ENCODE measurements at regions not wholly inside any gene's neighbourhood (a gene's known extent, or its start where the extent isn't known, plus 50 kb on each side); places are given as distances from the start of the nearest gene placed in this dataset.

DNA sequence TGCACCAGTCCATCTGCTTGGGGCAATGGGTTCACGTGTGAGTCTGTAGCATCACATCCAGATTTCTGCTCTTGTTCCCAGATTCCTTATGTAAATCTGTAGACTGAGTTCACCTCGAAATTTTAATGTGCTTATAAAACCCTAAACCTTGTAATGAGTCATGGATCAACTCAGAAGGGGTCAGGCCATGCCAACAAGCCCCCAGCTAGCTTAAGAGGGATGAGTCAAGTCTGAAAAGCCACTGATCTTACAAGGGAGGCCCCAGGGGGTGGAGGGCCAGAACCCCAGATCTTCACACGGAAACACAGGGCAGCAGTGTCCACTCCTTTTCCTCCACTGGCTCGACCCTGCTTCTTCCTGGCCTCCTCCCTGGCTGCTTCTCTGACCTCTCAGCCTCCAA, 399.1 kb upstream of the CDH5 start:
- DNase-seq (ENCODE audit: low read depth): no peak
- TF ChIP-seq CTCF (conservative IDR thresholded peaks at IDR 0.05; ENCODE audit: low read depth, low read length): no peak
- H3K4me3 ChIP-seq (ENCODE audit: low read depth, low read length): no peak overlapping the region

GRCh38 chr16:65965628-65966027, 400.9 kb upstream of the CDH5 start:
- no peak for DNase-seq (ENCODE audit: low read depth)
- no peak overlapping the region for H3K4me3 ChIP-seq (ENCODE audit: low read depth, low read length)
- TF ChIP-seq CTCF (conservative IDR thresholded peaks at IDR 0.05; ENCODE audit: low read depth, low read length): no peak

- TF ChIP-seq CTCF (conservative IDR thresholded peaks at IDR 0.05; ENCODE audit: low read depth, low read length): no peak
- no peak overlapping the region for H3K4me3 ChIP-seq (ENCODE audit: low read depth, low read length)
- no peak for DNase-seq (ENCODE audit: low read depth)
Observed at GRCh38 chr16:65964752-65965151, 401.7 kb upstream of the CDH5 start.

DNA sequence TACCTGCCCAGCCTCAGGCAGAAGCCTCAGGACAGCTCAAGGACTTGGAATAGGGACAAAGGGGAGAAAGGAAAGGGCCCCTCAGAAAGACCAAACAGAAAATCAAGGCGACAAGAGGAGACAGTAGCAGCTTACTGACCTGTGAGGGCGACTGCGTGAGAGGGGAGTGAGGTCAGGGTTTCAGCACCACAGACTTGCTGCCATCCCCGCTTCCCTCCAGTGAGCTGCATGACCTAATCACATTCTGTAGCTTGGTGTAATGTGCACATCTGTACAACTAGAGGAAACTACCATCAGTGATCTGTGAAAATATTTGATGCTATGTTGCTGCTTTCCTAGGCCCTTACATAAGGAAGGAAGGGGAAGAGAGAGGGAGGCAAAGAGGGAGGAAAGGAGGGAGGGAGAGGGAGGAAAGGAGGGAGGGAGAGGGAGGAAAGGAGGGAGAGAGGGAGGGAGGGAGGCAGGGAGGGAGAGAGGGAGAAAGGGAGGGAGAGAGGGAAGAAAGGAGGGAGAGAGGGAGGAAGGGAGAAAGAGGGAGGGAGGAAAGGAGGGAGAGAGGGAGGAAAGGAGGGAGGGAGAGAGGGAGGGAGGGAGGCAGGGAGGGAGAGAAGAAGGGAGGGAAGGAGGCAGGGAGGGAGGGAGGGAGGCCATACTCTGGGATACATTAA, 404.9 kb upstream of the CDH5 start:
- no peak for TF ChIP-seq CTCF (conservative IDR thresholded peaks at IDR 0.05; ENCODE audit: low read depth, low read length)
- no peak for DNase-seq (ENCODE audit: low read depth)
- H3K4me3 ChIP-seq (ENCODE audit: low read depth, low read length): no peak overlapping the region

DNA sequence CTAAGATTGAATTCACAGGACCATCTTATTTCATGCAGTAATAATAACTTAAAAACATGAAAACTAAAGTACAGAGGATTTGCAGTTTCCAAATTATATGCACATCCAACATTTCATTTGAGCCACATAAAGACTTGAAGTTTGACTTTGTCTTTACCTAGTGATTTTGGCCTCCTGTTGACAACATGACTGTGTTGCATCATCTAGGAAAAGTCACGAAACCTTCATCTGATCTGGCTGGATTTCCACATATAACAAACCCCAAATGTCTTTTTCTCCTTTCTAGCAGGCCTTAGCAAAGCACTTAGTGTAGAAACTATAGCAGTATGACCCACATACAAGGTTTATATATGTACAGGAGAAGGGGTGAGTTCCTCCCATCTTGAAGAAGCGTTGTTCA, 406.5 kb upstream of the CDH5 start:
- no peak overlapping the region for H3K4me3 ChIP-seq (ENCODE audit: low read depth, low read length)
- TF ChIP-seq CTCF (conservative IDR thresholded peaks at IDR 0.05; ENCODE audit: low read depth, low read length): no peak
- DNase-seq (ENCODE audit: low read depth): no peak

DNA sequence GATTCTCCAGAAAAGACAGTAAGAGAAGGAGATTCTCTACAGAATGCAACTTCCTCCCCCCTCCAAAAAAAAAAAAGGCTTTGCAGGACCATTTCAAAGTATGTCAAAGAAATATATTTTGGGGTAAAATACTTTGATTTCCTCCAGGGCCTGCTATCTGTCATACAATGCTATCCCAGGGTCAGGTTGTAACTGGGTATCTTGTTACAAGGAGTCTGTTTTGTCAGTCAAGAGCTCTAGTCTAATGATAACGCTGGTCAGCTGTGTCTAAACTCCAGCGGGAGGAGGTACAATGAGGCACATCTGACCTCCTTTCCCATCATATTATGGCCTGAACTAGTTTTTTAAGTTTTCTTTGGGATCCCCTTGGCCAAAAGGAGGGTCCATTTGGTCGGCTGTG, 408.4 kb upstream of the CDH5 start:
- TF ChIP-seq CTCF (conservative IDR thresholded peaks at IDR 0.05; ENCODE audit: low read depth, low read length): no peak
- no peak for DNase-seq (ENCODE audit: low read depth)
- H3K4me3 ChIP-seq (ENCODE audit: low read depth, low read length): no peak overlapping the region

GRCh38 chr16:65956100-65956499, 410.4 kb upstream of the CDH5 start:
- no peak for TF ChIP-seq CTCF (conservative IDR thresholded peaks at IDR 0.05; ENCODE audit: low read depth, low read length)
- H3K4me3 ChIP-seq (ENCODE audit: low read depth, low read length): no peak overlapping the region
- DNase-seq (ENCODE audit: low read depth): no peak
